OCI-LY1 (cell line): ENCODE measurements at regions not wholly inside any gene's neighbourhood (a gene's known extent, or its start where the extent isn't known, plus 50 kb on each side); places are given as distances from the start of the nearest gene placed in this dataset.

ENCODE experiments used
- H2AFZ ChIP-seq: fragments of 200-600 bp; sonication (generic), shearing (Covaris generic); 2 replicates; pipeline ENCODE4 v1.6.0; 2014; ENCODE audit warnings: antibody characterized with exemption, mild to moderate bottlenecking, low read length
- H3F3A ChIP-seq: fragments of 200-600 bp; sonication (generic), shearing (Covaris generic); 2 replicates; pipeline ENCODE4 v1.6.0; 2014; ENCODE audit warnings: mild to moderate bottlenecking, antibody characterized with exemption, low read length, moderate library complexity; ENCODE audit not compliant: insufficient read depth
- H3K27ac ChIP-seq: fragments of 200-600 bp; sonication (generic); 2 replicates; pipeline ENCODE4 v1.5.1; 2014; ENCODE audit warnings: low read length, mixed run types, mild to moderate bottlenecking, low read depth; ENCODE audit not compliant: poor library complexity, severe bottlenecking
- H3K27me3 ChIP-seq: fragments of 200-600 bp; sonication (generic); 2 replicates; pipeline ENCODE4 v1.6.0; 2014; ENCODE audit warnings: antibody characterized with exemption, mild to moderate bottlenecking, low read length, moderate library complexity; ENCODE audit not compliant: insufficient read depth
- H3K36me3 ChIP-seq: fragments of 200-600 bp; sonication (generic); 2 replicates; pipeline ENCODE4 v1.6.1; 2014; ENCODE audit warnings: mild to moderate bottlenecking, antibody characterized with exemption, low read length, moderate library complexity, mixed read lengths; ENCODE audit not compliant: insufficient read depth
- H3K4me1 ChIP-seq: fragments of 200-600 bp; sonication (generic); 2 replicates; pipeline ENCODE4 v1.5.1; 2014; ENCODE audit warnings: mild to moderate bottlenecking, low read length, moderate library complexity; ENCODE audit not compliant: insufficient read depth, severe bottlenecking
- H3K4me2 ChIP-seq: fragments of 200-600 bp; sonication (generic), shearing (Covaris generic); 2 replicates; pipeline ENCODE4 v1.6.1; 2014; ENCODE audit warnings: low read length
- H3K4me3 ChIP-seq: fragments of 200-600 bp; sonication (generic); 2 replicates; pipeline ENCODE4 v1.5.1; 2014; ENCODE audit warnings: low read length, low read depth, mild to moderate bottlenecking, mixed read lengths; ENCODE audit not compliant: poor library complexity, severe bottlenecking
- H3K79me2 ChIP-seq: fragments of 200-600 bp; shearing (Covaris generic); 2 replicates; pipeline ENCODE4 v1.6.1; 2016; ENCODE audit warnings: mixed run types, low read length, mixed read lengths; ENCODE audit not compliant: insufficient read depth
- H3K9ac ChIP-seq: fragments of 200-600 bp; sonication (generic), shearing (Covaris generic); 2 replicates; pipeline ENCODE4 v1.6.1; 2014; ENCODE audit warnings: mild to moderate bottlenecking, low read length, mixed read lengths
- H3K9me2 ChIP-seq: fragments of 200-600 bp; sonication (generic), shearing (Covaris generic); 2 replicates; pipeline ENCODE4 v1.6.1; 2014; ENCODE audit warnings: low read depth, mild to moderate bottlenecking, low read length, mixed read lengths
- H3K9me3 ChIP-seq: fragments of 200-600 bp; shearing (Covaris generic); 2 replicates; pipeline ENCODE4 v1.6.1; 2014; ENCODE audit warnings: low read length, mixed read lengths
- H4K20me1 ChIP-seq: fragments of 200-600 bp; sonication (generic), shearing (Covaris generic); 2 replicates; pipeline ENCODE4 v1.6.0; 2016; ENCODE audit warnings: mild to moderate bottlenecking, low read length; ENCODE audit not compliant: insufficient read depth
- CTCF ChIP-seq: fragments of 200-600 bp; sonication (generic), shearing (Covaris generic); IDR thresholded peaks from 2 replicates; pipeline ENCODE4 v1.5.1; 2017; ENCODE audit warnings: mild to moderate bottlenecking, antibody characterized with exemption, low read length, moderate library complexity, mixed read lengths
- EZH2 ChIP-seq: fragments of 200-600 bp; sonication (generic), shearing (Covaris generic); IDR thresholded peaks from 2 replicates; pipeline ENCODE4 v1.8.0; 2017; ENCODE audit warnings: borderline replicate concordance, mixed run types, mild to moderate bottlenecking, antibody characterized with exemption, low read length, moderate library complexity, mixed read lengths

GRCh38 chr6:8859501-8859900 is 424.2 kb upstream of the SLC35B3 start:
- H4K20me1 ChIP-seq, result no peaks in the 10 kb centered on the region
- H3F3A ChIP-seq, result no peaks in the 10 kb centered on the region
- H3K36me3 ChIP-seq, result no peaks in the 10 kb centered on the region
- no peaks in the 10 kb centered on the region for H3K9me3 ChIP-seq
- H3K4me3 ChIP-seq, result no peak overlapping the region
- H3K4me1 ChIP-seq, result no peaks in the 10 kb centered on the region
- H2AFZ ChIP-seq, result no peak overlapping the region
- no peak overlapping the region for H3K27ac ChIP-seq
- no peak overlapping the region for H3K4me2 ChIP-seq
- no peaks in the 10 kb centered on the region for H3K79me2 ChIP-seq
- H3K9me2 ChIP-seq, result no peaks in the 10 kb centered on the region
- TF ChIP-seq CTCF (no peak), EZH2 (no peak)
- no peaks in the 10 kb centered on the region for H3K27me3 ChIP-seq
- no peak overlapping the region for H3K9ac ChIP-seq

- TF ChIP-seq CTCF (no peak), EZH2 (no peak)
- H3K9me2 ChIP-seq, result no peaks in the 10 kb centered on the region
- no peaks in the 10 kb centered on the region for H3K79me2 ChIP-seq
- no peaks in the 10 kb centered on the region for H4K20me1 ChIP-seq
- no peaks in the 10 kb centered on the region for H3K9me3 ChIP-seq
- no peaks in the 10 kb centered on the region for H3K27me3 ChIP-seq
- no peak overlapping the region for H3K4me3 ChIP-seq
- H3K4me2 ChIP-seq, result no peak overlapping the region
- H3F3A ChIP-seq, result no peaks in the 10 kb centered on the region
- H3K36me3 ChIP-seq, result no peaks in the 10 kb centered on the region
- H3K9ac ChIP-seq, result no peak overlapping the region
- H3K27ac ChIP-seq, result no peak overlapping the region
- H3K4me1 ChIP-seq, result no peaks in the 10 kb centered on the region
- H2AFZ ChIP-seq, result no peak overlapping the region
These were observed 423.5 kb upstream of the SLC35B3 start for GRCh38 chr6:8858854-8859331.

GRCh38 chr6:8857160-8857559 is 421.8 kb upstream of the SLC35B3 start:
- TF ChIP-seq CTCF, result no peak
- no peak for TF ChIP-seq EZH2

More at GRCh38 chr6:8857160-8857559, 421.8 kb upstream of the SLC35B3 start:
- H3K9ac ChIP-seq, result no peak overlapping the region
- no peak overlapping the region for H2AFZ ChIP-seq
- H3K4me2 ChIP-seq, result no peak overlapping the region
- no peak overlapping the region for H3K27ac ChIP-seq
- no peak overlapping the region for H3K4me3 ChIP-seq
- no peaks in the 10 kb centered on the region for H3K9me2 ChIP-seq
- H3K4me1 ChIP-seq, result no peaks in the 10 kb centered on the region
- no peaks in the 10 kb centered on the region for H3K36me3 ChIP-seq
- no peaks in the 10 kb centered on the region for H4K20me1 ChIP-seq
- H3F3A ChIP-seq, result no peaks in the 10 kb centered on the region
- H3K79me2 ChIP-seq, result no peaks in the 10 kb centered on the region
- H3K27me3 ChIP-seq, result no peaks in the 10 kb centered on the region
- H3K9me3 ChIP-seq, result no peaks in the 10 kb centered on the region
